Fibroblast of gingiva (primary cell): ENCODE measurements at regions not wholly inside any gene's neighbourhood (a gene's known extent, or its start where the extent isn't known, plus 50 kb on each side); places are given as distances from the start of the nearest gene placed in this dataset.
A peak's percentile ranks its signal among the peaks of the same experiment; 100 is the strongest.

ENCODE experiments used
- DNase-seq: peaks from one replicate; pipeline ENCODE4 v3.0.0-alpha.2; 2011; ENCODE audit warnings: low read depth

- DNase-seq, result no peak
Measured at GRCh38 chr2:111696226-111696625, 187.8 kb downstream of the ANAPC1 start.

GRCh38 chr2:111697560-111697959 is 186.4 kb downstream of the ANAPC1 start:
- no peak for DNase-seq

- DNase-seq, result no peak
Measured at GRCh38 chr2:111698089-111698488, 185.9 kb downstream of the ANAPC1 start.

- DNase-seq, result peak; percentile 97
Measured at GRCh38 chr2:111698743-111699554, 185.0 kb downstream of the ANAPC1 start.

GRCh38 chr2:111701266-111701665 is 182.7 kb downstream of the ANAPC1 start:
- no peak for DNase-seq

- no peak for DNase-seq
Measured at GRCh38 chr2:111701798-111702118, 182.2 kb downstream of the ANAPC1 start.

- DNase-seq, result peak; percentile 42
Measured at GRCh38 chr2:111702119-111702803, 181.7 kb downstream of the ANAPC1 start.

- DNase-seq, result no peak
Measured at GRCh38 chr2:111702804-111703196, 181.2 kb downstream of the ANAPC1 start.

- DNase-seq, result no peak
Measured at GRCh38 chr2:111703759-111704158, 180.2 kb downstream of the ANAPC1 start.

- no peak for DNase-seq
Measured at GRCh38 chr2:111704246-111704645, 179.7 kb downstream of the ANAPC1 start.

GRCh38 chr2:111705239-111705638 is 178.8 kb downstream of the ANAPC1 start:
- no peak for DNase-seq

- DNase-seq, result peak; percentile 21
Measured at GRCh38 chr2:111705711-111706336, 178.2 kb downstream of the ANAPC1 start.

- no peak for DNase-seq
Measured at GRCh38 chr2:111706481-111707001, 177.5 kb downstream of the ANAPC1 start.

- DNase-seq, result no peak
Measured at GRCh38 chr2:111707700-111708099, 176.3 kb downstream of the ANAPC1 start.

GRCh38 chr2:111708476-111709180 is 175.4 kb downstream of the ANAPC1 start:
- no peak for DNase-seq

GRCh38 chr2:111709321-111709720 is 174.7 kb downstream of the ANAPC1 start:
- DNase-seq, result no peak

GRCh38 chr2:111710085-111710484 is 173.9 kb downstream of the ANAPC1 start:
- no peak for DNase-seq

- no peak for DNase-seq
Measured at GRCh38 chr2:111710613-111711012, 173.4 kb downstream of the ANAPC1 start.

- no peak for DNase-seq
Measured at GRCh38 chr2:111711270-111711669, 172.7 kb downstream of the ANAPC1 start.

GRCh38 chr2:111712361-111712760 is 171.6 kb downstream of the ANAPC1 start:
- DNase-seq, result no peak

- DNase-seq, result no peak
Measured at GRCh38 chr2:111712940-111713515, 171.0 kb downstream of the ANAPC1 start.
